SK-N-SH (cell line): ENCODE measurements at regions not wholly inside any gene's neighbourhood (a gene's known extent, or its start where the extent isn't known, plus 50 kb on each side); places are given as distances from the start of the nearest gene placed in this dataset.

Source experiments
- CTCF ChIA-PET: fragments of 300-600, 350-600 bp; formaldehyde crosslinking; extraction: SDS; loops from one replicate; lab custom pipeline; 2021; lab: Yijun Ruan, JAX
- POLR2A ChIA-PET: fragments of 350-600 bp; sonication (Branson Sonifier 250); formaldehyde crosslinking; extraction: SDS; loops from one replicate; lab custom pipeline; 2020; ENCODE audit warnings: antibody characterized with exemption, inconsistent platforms; lab: Yijun Ruan, JAX
- DNase-seq: peaks from one replicate; pipeline ENCODE4 v3.0.0; 2012
- H2AFZ ChIP-seq: fragments of 200-600 bp; sonication (generic); 2 replicates; pipeline ENCODE4 v1.8.1; 2016; ENCODE audit warnings: antibody characterized with exemption, mild to moderate bottlenecking, low read depth
- H3F3A ChIP-seq: fragments of 200-600 bp; sonication (generic); replicated peaks from 2 replicates; pipeline ENCODE3; 2016; ENCODE audit warnings: antibody characterized with exemption, mild to moderate bottlenecking; ENCODE audit not compliant: insufficient read depth
- H3K27ac ChIP-seq, 2 experiments: fragments of 200-500 bp in 1 of 2; fragments of 200-600 bp in 1 of 2; sonication (Bioruptor generic) in 1 of 2; sonication (generic), shearing (Covaris generic) in 1 of 2; 2 replicates each; pipeline versions ENCODE4 v1.5.1 to v1.6.1; 2014 to 2016; ENCODE audit warnings: low read depth in 2 of 2, inconsistent platforms in 1 of 2, low read length in 1 of 2, mild to moderate bottlenecking in 1 of 2, mixed read lengths in 1 of 2
- H3K27me3 ChIP-seq: fragments of 200-600 bp; sonication (generic), shearing (Covaris generic); 2 replicates; pipeline ENCODE4 v1.6.1; 2016; ENCODE audit warnings: mixed run types; ENCODE audit not compliant: insufficient read depth
- H3K36me3 ChIP-seq, 2 experiments: fragments of 200-500 bp in 1 of 2; fragments of 200-600 bp in 1 of 2; sonication (Bioruptor generic) in 1 of 2; sonication (generic) in 1 of 2; replicated peaks in 1 of 2; 2 replicates each; pipeline versions ENCODE3 to v1.5.1; 2014 to 2016; ENCODE audit warnings: low read length in 1 of 2, mild to moderate bottlenecking in 1 of 2; ENCODE audit not compliant: insufficient read depth in 2 of 2, control insufficient read depth in 1 of 2
- H3K4me1 ChIP-seq, 2 experiments: fragments of 200-500 bp in 1 of 2; fragments of 200-600 bp in 1 of 2; sonication (Bioruptor generic) in 1 of 2; sonication (generic), shearing (Covaris generic) in 1 of 2; 2 replicates each; pipeline versions ENCODE4 v1.5.1 to v1.6.1; 2014 to 2016; ENCODE audit warnings: low read depth in 1 of 2, low read length in 1 of 2, mixed run types in 1 of 2; ENCODE audit not compliant: insufficient read depth in 2 of 2, control insufficient read depth in 1 of 2
- H3K4me2 ChIP-seq: fragments of 200-600 bp; sonication (generic), shearing (Covaris generic); 2 replicates; pipeline ENCODE4 v1.6.1; 2017; ENCODE audit warnings: mixed run types
- H3K4me3 ChIP-seq, 2 experiments: fragments of 200-500 bp in 1 of 2; fragments of 200-600 bp in 1 of 2; sonication (Bioruptor generic) in 1 of 2; sonication (generic), shearing (Covaris generic) in 1 of 2; 2 replicates each; pipeline versions ENCODE4 v1.5.1 to v1.8.1; 2014 to 2016; ENCODE audit warnings: low read depth in 2 of 2, inconsistent platforms in 1 of 2, low read length in 1 of 2, mild to moderate bottlenecking in 1 of 2, mixed read lengths in 1 of 2, moderate library complexity in 1 of 2
- H3K79me2 ChIP-seq: fragments of 200-600 bp; sonication (generic); 2 replicates; pipeline ENCODE4 v1.8.1; 2017; ENCODE audit warnings: mild to moderate bottlenecking; ENCODE audit not compliant: insufficient read depth
- H3K9ac ChIP-seq: fragments of 200-600 bp; sonication (generic); 2 replicates; pipeline ENCODE4 v1.6.1; 2017; ENCODE audit warnings: mixed run types
- H3K9me2 ChIP-seq: fragments of 200-600 bp; sonication (generic); 2 replicates; pipeline ENCODE4 v1.6.1; 2017; ENCODE audit warnings: mixed run types
- H3K9me3 ChIP-seq: fragments of 200-600 bp; sonication (generic); 2 replicates; pipeline ENCODE4 v1.6.1; 2017; ENCODE audit warnings: mixed run types, mild to moderate bottlenecking, moderate library complexity
- H4K20me1 ChIP-seq: fragments of 200-600 bp; sonication (generic); 2 replicates; pipeline ENCODE4 v1.6.1; 2017; ENCODE audit warnings: mild to moderate bottlenecking, mixed run types; ENCODE audit not compliant: insufficient read depth
- EZH2phosphoT487 ChIP-seq: fragments of 200-600 bp; sonication (generic); IDR thresholded peaks from 2 replicates; pipeline ENCODE4 v1.6.1; 2017; ENCODE audit warnings: low read depth, mixed run types, mild to moderate bottlenecking, antibody characterized with exemption, moderate library complexity, borderline replicate concordance
- JUND ChIP-seq: IDR thresholded peaks from 2 replicates; pipeline ENCODE4 v1.4.0; 2012
- NRF1 ChIP-seq: IDR thresholded peaks from 2 replicates; pipeline ENCODE4 v1.6.1; 2012; ENCODE audit warnings: low read depth, mild to moderate bottlenecking, low read length
- RCOR1 ChIP-seq: fragments of 150-350 bp; IDR thresholded peaks from 2 replicates; pipeline ENCODE4 v1.6.1; 2017; ENCODE audit warnings: antibody characterized with exemption, low read length
- REST ChIP-seq: IDR thresholded peaks from 2 replicates; pipeline ENCODE4 v1.6.1; 2012; ENCODE audit warnings: mild to moderate bottlenecking, low read depth, low read length, moderate library complexity
- SIN3A ChIP-seq: IDR thresholded peaks from 2 replicates; pipeline ENCODE4 v1.6.1; 2012; ENCODE audit warnings: low read depth, mild to moderate bottlenecking, low read length, moderate library complexity, borderline replicate concordance
- TCF12 ChIP-seq: IDR thresholded peaks from 2 replicates; pipeline ENCODE4 v1.4.0; 2012
- TEAD4 ChIP-seq: IDR thresholded peaks from 2 replicates; pipeline ENCODE4 v1.4.0; 2012; ENCODE audit warnings: mild to moderate bottlenecking, borderline replicate concordance; ENCODE audit not compliant: insufficient read depth
- USF1 ChIP-seq: IDR thresholded peaks from 2 replicates; pipeline ENCODE4 v1.4.0; 2012; ENCODE audit warnings: low read depth, borderline replicate concordance
- USF2 ChIP-seq: fragments of 150-350 bp; IDR thresholded peaks from 2 replicates; pipeline ENCODE4 v1.6.1; 2017; ENCODE audit warnings: antibody characterized with exemption, low read length, low read depth, borderline replicate concordance
- WGBS: methylation state at CpG from one replicate; pipeline ENCODE4 v1.1.6; 2017; ENCODE audit warnings: low lambda C conversion rate; 5-methylcytosine and 5-hydroxymethylcytosine counted together
- TF ChIP-seq, protein P1 (sequence below): fragments of 150-350 bp; IDR thresholded peaks from 2 replicates; pipeline ENCODE4 v1.6.1; 2016; ENCODE audit warnings: mild to moderate bottlenecking, low read depth, low read length

DNA sequence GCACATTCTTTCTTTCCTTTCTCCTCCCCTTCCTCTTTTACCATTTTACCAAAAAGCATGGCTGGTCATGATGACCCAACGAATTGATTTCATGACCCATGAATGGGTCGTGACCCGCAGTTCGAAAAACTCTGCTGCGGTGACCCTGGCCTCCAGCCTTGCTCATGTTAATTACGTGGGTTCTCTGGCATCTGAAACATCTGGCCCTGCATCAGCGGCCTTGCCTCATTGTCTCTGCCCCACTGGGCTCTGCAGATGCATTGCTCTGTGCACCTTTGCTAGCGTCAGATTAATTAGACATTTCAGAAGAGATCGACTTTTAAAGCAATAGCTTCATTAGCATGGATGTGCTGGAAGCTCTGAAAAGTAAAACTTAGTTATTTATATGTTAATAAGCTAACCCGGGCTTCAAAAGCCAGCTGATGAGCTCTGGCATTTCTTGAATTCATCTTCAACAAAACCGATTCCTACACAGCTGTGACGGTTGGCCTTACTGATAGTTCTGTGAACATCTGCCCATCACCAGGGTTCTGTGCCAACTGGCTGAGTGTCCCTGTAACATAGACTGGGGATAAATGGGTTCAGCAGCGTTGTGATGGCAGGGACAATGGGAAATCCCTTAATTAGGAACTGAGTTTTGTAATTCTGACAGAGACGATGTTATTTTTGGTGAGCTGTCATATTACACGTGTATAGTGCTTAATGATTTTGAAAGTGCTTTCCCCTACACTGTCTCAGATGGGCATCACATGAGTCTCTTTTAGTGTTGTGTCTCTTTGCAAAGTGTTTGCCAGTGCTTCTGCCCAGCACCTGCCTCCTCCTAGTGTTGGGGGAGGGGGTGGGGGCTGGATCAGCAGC is 225.9 kb upstream of the EEF2KMT start:
- Histone ChIP-seq H3F3A (no peaks in the 10 kb centered on the region), H3K27me3 (no peaks in the 10 kb centered on the region), H3K27ac (no peak overlapping the region), H2AFZ (no peak overlapping the region), H3K4me2 (no peak overlapping the region), H3K79me2 (no peaks in the 10 kb centered on the region), H3K36me3 (no peaks in the 10 kb centered on the region), H3K9ac (no peak overlapping the region), H4K20me1 (no peaks in the 10 kb centered on the region), H3K9me3 (no peaks in the 10 kb centered on the region), H3K9me2 (no peaks in the 10 kb centered on the region), H3K4me3 (no peak overlapping the region), H3K4me1 (no peaks in the 10 kb centered on the region)
- TF ChIP-seq, protein P1, sequence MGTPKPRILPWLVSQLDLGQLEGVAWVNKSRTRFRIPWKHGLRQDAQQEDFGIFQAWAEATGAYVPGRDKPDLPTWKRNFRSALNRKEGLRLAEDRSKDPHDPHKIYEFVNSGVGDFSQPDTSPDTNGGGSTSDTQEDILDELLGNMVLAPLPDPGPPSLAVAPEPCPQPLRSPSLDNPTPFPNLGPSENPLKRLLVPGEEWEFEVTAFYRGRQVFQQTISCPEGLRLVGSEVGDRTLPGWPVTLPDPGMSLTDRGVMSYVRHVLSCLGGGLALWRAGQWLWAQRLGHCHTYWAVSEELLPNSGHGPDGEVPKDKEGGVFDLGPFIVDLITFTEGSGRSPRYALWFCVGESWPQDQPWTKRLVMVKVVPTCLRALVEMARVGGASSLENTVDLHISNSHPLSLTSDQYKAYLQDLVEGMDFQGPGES = no peak
- TF ChIP-seq NRF1 = no peak
- TF ChIP-seq EZH2phosphoT487 = no peak
- no peak for TF ChIP-seq TEAD4
- TF ChIP-seq SIN3A = no peak
- TF ChIP-seq REST = no peak
- TF ChIP-seq TCF12 = no peak
- no peak for TF ChIP-seq USF2
- TF ChIP-seq JUND = no peak
- 43% methylated on average over 15 of the region's 15 CpGs for WGBS
- ChIA-PET CTCF (interaction anchor here (1.5 to 3.2 kb wide), 2 partner anchors 40 to 167 kb away, joined by 3 to 8 read pairs; no protein-coding TSS in a partner anchor), POLR2A (no interaction called here)
- no peak for DNase-seq

DNA sequence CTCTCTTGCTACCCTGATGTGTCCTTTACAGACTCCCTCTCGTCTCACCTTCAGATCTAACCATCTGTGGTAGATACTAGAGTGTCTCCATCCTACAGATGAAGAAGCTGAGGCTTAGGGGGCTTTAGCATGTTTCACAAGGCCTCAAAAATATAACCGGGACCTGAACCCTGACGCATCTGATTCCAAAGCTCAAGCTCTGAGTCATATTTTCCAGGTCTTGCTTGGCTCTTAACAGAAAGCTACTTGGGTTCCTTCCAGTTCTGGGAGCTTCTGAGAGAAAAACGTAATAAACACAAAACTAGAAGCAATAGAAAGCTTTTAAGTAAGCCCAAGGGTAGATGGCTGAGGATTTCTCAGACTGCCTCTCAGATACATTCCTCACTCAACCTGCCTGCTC is 224.3 kb upstream of the EEF2KMT start:
- H3F3A ChIP-seq = no peaks in the 10 kb centered on the region
- no peak overlapping the region for H3K27ac ChIP-seq
- TF ChIP-seq USF1 (no peak), JUND (no peak), RCOR1 (no peak)
- no peaks in the 10 kb centered on the region for H3K9me3 ChIP-seq
- no peak overlapping the region for H3K4me3 ChIP-seq
- H3K27me3 ChIP-seq = no peaks in the 10 kb centered on the region
- CTCF ChIA-PET = no interaction called here
- POLR2A ChIA-PET = no interaction called here
- DNase-seq = no peak
- H3K36me3 ChIP-seq = no peaks in the 10 kb centered on the region
- no peak overlapping the region for H2AFZ ChIP-seq
- 27% methylated on average over 4 of the region's 4 CpGs for WGBS
- no peak overlapping the region for H3K9ac ChIP-seq
- H3K4me1 ChIP-seq = no peaks in the 10 kb centered on the region
- H3K9me2 ChIP-seq = no peaks in the 10 kb centered on the region
- no peaks in the 10 kb centered on the region for H3K79me2 ChIP-seq
- no peaks in the 10 kb centered on the region for H4K20me1 ChIP-seq
- H3K4me2 ChIP-seq = no peak overlapping the region
